ENCODE measurements at regions not wholly inside any gene's neighbourhood (a gene's known extent, or its start where the extent isn't known, plus 50 kb on each side); places are given as distances from the start of the nearest gene placed in this dataset.

DNA sequence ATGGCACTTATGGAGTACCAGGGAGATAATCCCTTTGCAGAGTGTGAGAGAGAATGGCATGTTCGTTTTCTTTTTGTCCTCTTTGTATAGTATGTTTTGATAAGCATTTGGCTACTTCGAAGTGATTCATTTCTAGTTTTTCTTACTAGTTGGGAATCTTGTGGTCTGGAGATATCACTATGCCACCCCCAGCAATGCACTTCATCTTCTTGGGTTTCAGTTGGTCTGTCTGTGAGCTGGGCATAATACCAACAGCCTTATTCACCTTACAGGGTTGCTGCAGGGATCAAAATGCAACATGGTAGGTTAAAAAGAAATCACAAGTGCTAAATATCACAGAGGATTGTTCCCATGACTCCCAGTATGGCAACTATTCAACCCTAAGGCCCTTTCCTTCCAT lies 387.8 kb upstream of the CADM1 start:
- H3K9me3 Mint-ChIP-seq: peaks cover 5% of the 10 kb centered on the region
- H3K27me3 Mint-ChIP-seq (ENCODE audit: low read depth, poor library complexity): peaks cover 14% of the 10 kb centered on the region
- no peak overlapping the region for H3K27ac Mint-ChIP-seq
- H3K4me1 Mint-ChIP-seq: peaks cover 7% of the 10 kb centered on the region
- no peak overlapping the region for H3K4me3 Mint-ChIP-seq
- no peaks in the 10 kb centered on the region for H3K36me3 Mint-ChIP-seq (ENCODE audit: low read depth)
- no peak for DNase-seq
- TF ChIP-seq, protein P1, sequence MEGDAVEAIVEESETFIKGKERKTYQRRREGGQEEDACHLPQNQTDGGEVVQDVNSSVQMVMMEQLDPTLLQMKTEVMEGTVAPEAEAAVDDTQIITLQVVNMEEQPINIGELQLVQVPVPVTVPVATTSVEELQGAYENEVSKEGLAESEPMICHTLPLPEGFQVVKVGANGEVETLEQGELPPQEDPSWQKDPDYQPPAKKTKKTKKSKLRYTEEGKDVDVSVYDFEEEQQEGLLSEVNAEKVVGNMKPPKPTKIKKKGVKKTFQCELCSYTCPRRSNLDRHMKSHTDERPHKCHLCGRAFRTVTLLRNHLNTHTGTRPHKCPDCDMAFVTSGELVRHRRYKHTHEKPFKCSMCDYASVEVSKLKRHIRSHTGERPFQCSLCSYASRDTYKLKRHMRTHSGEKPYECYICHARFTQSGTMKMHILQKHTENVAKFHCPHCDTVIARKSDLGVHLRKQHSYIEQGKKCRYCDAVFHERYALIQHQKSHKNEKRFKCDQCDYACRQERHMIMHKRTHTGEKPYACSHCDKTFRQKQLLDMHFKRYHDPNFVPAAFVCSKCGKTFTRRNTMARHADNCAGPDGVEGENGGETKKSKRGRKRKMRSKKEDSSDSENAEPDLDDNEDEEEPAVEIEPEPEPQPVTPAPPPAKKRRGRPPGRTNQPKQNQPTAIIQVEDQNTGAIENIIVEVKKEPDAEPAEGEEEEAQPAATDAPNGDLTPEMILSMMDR (IDR thresholded peaks at IDR 0.05): no peak

DNA sequence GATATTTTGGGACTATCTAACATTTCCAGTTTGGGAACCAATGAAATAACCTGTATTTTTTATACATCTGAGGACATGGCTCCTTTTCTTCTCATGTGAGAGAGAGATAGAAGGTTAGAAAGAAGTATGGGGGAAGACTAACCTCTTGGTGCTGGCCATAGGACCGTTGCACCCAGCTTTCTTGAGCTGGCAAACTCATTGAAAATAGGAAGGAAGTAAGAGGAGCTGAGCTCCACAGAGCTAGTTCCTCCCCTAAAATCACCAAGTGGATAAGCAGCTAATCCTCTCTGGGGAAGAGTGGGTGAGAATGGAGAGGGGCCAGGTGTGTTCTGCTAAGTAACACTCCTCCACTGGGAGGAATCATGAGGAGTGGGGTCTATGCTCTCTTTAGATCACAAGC lies 387.4 kb upstream of the CADM1 start:
- no peak for DNase-seq
- TF ChIP-seq, protein P1 (IDR thresholded peaks at IDR 0.05): no peak
- Mint-ChIP-seq H3K4me3 (no peak overlapping the region), H3K36me3 (ENCODE audit: low read depth) (no peaks in the 10 kb centered on the region), H3K27me3 (ENCODE audit: low read depth, poor library complexity) (peaks cover 14% of the 10 kb centered on the region), H3K27ac (no peak overlapping the region), H3K4me1 (peaks cover 8% of the 10 kb centered on the region), H3K9me3 (peaks cover 5% of the 10 kb centered on the region)

DNA sequence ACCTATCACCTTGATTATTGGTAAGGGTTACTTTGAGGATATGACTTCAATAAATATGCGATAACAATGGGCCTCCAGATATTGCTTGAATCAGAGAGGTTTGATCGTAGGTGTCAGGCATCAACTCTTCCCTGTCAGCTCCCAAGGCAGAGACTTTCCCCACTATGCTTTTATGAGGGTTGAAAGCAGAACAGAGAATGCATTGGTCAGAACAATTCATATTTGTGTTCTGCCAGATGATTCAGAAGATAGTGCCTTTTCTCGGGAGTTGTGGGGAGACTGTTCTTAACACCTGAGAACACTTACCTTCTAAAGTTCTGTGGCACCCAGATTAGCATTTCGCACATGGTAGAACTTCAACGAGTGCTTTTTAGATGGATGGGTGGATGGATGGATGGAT lies 386.3 kb upstream of the CADM1 start:
- no peaks in the 10 kb centered on the region for H3K36me3 Mint-ChIP-seq (ENCODE audit: low read depth)
- no peak overlapping the region for H3K4me3 Mint-ChIP-seq
- H3K9me3 Mint-ChIP-seq: peaks cover 5% of the 10 kb centered on the region
- H3K27ac Mint-ChIP-seq: no peak overlapping the region
- peaks cover 19% of the 10 kb centered on the region for H3K4me1 Mint-ChIP-seq
- H3K27me3 Mint-ChIP-seq (ENCODE audit: low read depth, poor library complexity): peaks cover 14% of the 10 kb centered on the region
- TF ChIP-seq, protein P1 (IDR thresholded peaks at IDR 0.05): no peak
- DNase-seq: no peak

DNA sequence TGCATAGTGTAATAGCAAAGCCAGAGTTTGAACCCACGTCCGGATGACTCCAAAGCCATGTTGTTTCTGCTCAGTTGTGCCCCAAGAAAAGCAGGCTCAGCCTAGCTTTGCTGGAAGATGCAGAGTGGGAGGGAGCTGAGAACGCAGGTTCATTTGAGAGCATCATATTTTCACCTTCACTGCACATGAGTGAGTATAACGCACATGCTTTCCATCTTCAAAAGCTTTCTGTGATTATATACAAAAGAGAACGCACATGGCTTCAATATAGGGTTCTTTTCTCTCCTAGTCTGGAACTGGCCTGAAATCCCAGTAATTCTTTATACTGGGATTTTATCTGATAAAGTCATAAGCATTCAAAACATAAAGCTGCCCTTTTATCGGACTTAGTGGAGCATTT lies 385.5 kb upstream of the CADM1 start:
- Mint-ChIP-seq H3K27me3 (ENCODE audit: low read depth, poor library complexity) (peaks cover 14% of the 10 kb centered on the region), H3K4me3 (no peak overlapping the region), H3K4me1 (peaks cover 26% of the 10 kb centered on the region), H3K9me3 (peaks cover 5% of the 10 kb centered on the region), H3K36me3 (ENCODE audit: low read depth) (no peaks in the 10 kb centered on the region), H3K27ac (no peak overlapping the region)
- TF ChIP-seq, protein P1 (IDR thresholded peaks at IDR 0.05): no peak
- DNase-seq: no peak

DNA sequence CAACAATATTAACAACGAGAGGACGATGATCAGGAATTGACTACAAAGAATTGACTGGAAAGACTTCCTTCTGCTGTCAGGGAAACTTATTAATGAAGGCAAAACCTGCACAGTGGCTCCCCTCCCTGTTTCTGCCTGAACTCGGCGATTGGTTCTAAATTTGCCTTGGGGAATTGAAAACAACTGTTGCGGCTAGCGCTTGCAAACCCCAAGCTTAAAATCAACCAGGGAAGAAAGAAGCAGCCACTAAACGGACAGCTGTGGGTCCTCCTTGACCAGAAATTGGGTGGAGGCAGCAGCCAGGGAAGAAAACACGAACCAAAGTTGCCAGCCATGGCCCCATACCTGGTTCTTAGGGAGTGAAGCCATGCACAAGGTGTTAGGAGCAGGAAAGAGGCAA lies 383.5 kb upstream of the CADM1 start:
- TF ChIP-seq, protein P1 (IDR thresholded peaks at IDR 0.05): no peak
- H3K27ac Mint-ChIP-seq: no peak overlapping the region
- no peaks in the 10 kb centered on the region for H3K36me3 Mint-ChIP-seq (ENCODE audit: low read depth)
- H3K4me1 Mint-ChIP-seq: peaks cover 41% of the 10 kb centered on the region
- H3K9me3 Mint-ChIP-seq: peaks cover 5% of the 10 kb centered on the region
- no peak for DNase-seq
- H3K4me3 Mint-ChIP-seq: no peak overlapping the region
- peaks cover 14% of the 10 kb centered on the region for H3K27me3 Mint-ChIP-seq (ENCODE audit: low read depth, poor library complexity)

DNA sequence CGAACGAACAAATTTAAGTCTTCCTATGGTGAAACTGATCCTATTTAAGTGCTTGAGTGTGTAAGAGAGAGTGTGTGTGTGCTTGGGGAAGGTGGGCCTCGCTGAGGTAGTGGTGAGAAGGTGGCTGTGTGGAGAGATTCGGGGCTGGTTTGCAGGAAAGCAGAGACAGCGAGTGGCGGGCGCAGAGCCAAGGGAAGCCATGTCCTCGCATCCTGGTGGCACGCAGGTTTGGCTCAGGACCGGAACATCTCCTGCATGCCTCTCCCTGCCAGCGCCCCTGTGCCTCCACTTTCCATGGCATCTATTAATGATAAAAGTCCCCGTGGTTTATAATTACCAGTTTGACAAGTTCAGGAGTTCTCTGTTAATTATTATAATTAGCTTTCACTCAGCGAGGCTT lies 383.1 kb upstream of the CADM1 start:
- H3K27me3 Mint-ChIP-seq (ENCODE audit: low read depth, poor library complexity): peaks cover 14% of the 10 kb centered on the region
- no peak overlapping the region for H3K4me3 Mint-ChIP-seq
- no peak for DNase-seq
- TF ChIP-seq, protein P1 (IDR thresholded peaks at IDR 0.05): no peak
- H3K4me1 Mint-ChIP-seq: peaks cover 41% of the 10 kb centered on the region
- peaks cover 6% of the 10 kb centered on the region for H3K9me3 Mint-ChIP-seq
- H3K27ac Mint-ChIP-seq: peak overlapping the region; percentile 41
- no peaks in the 10 kb centered on the region for H3K36me3 Mint-ChIP-seq (ENCODE audit: low read depth)

All from nephron progenitor cell (in vitro differentiated cells).